Ovary (tissue), 3 donors: ENCODE measurements at regions not wholly inside any gene's neighbourhood (a gene's known extent, or its start where the extent isn't known, plus 50 kb on each side); places are given as distances from the start of the nearest gene placed in this dataset.

ENCODE experiments used
- CTCF ChIP-seq, 3 donors: fragments of 450-650 bp in 2 of 3; fragments of 200-600 bp in 1 of 3; IDR thresholded peaks; one replicate each; pipeline versions ENCODE4 v1.5.1 to v1.8.0; 2016 to 2022; ENCODE audit warnings: antibody characterized with exemption in 3 of 3, mild to moderate bottlenecking in 1 of 3
- EP300 ChIP-seq: sonication (generic); formaldehyde crosslinking; IDR thresholded peaks from one replicate; pipeline ENCODE4 v1.6.1; 2017; ENCODE audit warnings: antibody characterized with exemption
- donor health status: DM: no; HTN: no; CAD: no.

GRCh38 chr4:81642543-81642942 lies 170.8 kb upstream of the RASGEF1B start:
- TF ChIP-seq CTCF (IDR thresholded peaks at IDR 0.05) (no peak), EP300 (no peak)
